ENCODE measurements at regions not wholly inside any gene's neighbourhood (a gene's known extent, or its start where the extent isn't known, plus 50 kb on each side); places are given as distances from the start of the nearest gene placed in this dataset.

DNA sequence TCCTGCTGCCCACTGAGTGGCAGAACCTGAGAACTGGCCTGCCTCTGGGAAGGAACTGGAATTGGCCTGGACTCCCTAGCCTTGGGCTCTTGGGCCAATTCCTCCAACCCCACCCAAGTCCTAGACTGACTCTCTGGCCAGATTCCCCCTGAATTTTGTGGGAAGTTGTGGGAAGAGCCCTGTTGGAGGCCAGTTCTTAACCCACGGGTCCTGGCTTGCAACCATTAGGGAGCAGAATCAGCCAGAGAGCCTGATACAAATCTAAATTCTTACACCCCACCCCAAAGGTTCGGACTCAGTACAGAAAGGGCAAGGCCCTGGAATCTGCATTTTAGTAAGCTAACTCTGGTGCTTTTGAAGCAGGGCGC lies 125.3 kb upstream of the SLC25A48 start:
- no peak for DNase-seq (ENCODE audit: insufficient read length, low spot score, missing footprints)
- Histone ChIP-seq H3K36me3 (ENCODE audit: insufficient read depth, low read length) (no peaks in the 10 kb centered on the region), H3K9me3 (ENCODE audit: low read depth, low read length) (no peaks in the 10 kb centered on the region), H3K27ac (ENCODE audit: low read depth, low read length) (no peak overlapping the region), H3K27me3 (ENCODE audit: insufficient read depth, low read length) (peaks cover 41% of the 10 kb centered on the region), H3K4me1 (ENCODE audit: insufficient read depth, low read length) (no peaks in the 10 kb centered on the region), H4K20me1 (ENCODE audit: insufficient read depth, low read length) (no peaks in the 10 kb centered on the region), H3K79me2 (ENCODE audit: insufficient read depth, low read length) (no peaks in the 10 kb centered on the region), H3K4me3 (ENCODE audit: insufficient read depth, low read length) (no peak overlapping the region), H2AFZ (ENCODE audit: low read length) (no peak overlapping the region), H3K4me2 (ENCODE audit: insufficient read depth, low read length) (no peak overlapping the region)
- TF ChIP-seq, protein P1, sequence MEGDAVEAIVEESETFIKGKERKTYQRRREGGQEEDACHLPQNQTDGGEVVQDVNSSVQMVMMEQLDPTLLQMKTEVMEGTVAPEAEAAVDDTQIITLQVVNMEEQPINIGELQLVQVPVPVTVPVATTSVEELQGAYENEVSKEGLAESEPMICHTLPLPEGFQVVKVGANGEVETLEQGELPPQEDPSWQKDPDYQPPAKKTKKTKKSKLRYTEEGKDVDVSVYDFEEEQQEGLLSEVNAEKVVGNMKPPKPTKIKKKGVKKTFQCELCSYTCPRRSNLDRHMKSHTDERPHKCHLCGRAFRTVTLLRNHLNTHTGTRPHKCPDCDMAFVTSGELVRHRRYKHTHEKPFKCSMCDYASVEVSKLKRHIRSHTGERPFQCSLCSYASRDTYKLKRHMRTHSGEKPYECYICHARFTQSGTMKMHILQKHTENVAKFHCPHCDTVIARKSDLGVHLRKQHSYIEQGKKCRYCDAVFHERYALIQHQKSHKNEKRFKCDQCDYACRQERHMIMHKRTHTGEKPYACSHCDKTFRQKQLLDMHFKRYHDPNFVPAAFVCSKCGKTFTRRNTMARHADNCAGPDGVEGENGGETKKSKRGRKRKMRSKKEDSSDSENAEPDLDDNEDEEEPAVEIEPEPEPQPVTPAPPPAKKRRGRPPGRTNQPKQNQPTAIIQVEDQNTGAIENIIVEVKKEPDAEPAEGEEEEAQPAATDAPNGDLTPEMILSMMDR (IDR thresholded peaks at IDR 0.05; ENCODE audit: extremely low read depth, low read depth, low read length), result no peak

GRCh38 chr5:135708481-135709207 lies 125.8 kb upstream of the SLC25A48 start:
- TF ChIP-seq, protein P1 (IDR thresholded peaks at IDR 0.05; ENCODE audit: extremely low read depth, low read depth, low read length), result no peak
- Histone ChIP-seq H3K4me2 (ENCODE audit: insufficient read depth, low read length) (no peak overlapping the region), H3K4me1 (ENCODE audit: insufficient read depth, low read length) (no peaks in the 10 kb centered on the region), H3K4me3 (ENCODE audit: insufficient read depth, low read length) (no peak overlapping the region), H2AFZ (ENCODE audit: low read length) (no peak overlapping the region), H3K9me3 (ENCODE audit: low read depth, low read length) (no peaks in the 10 kb centered on the region), H3K36me3 (ENCODE audit: insufficient read depth, low read length) (no peaks in the 10 kb centered on the region), H4K20me1 (ENCODE audit: insufficient read depth, low read length) (no peaks in the 10 kb centered on the region), H3K27me3 (ENCODE audit: insufficient read depth, low read length) (peaks cover 35% of the 10 kb centered on the region), H3K79me2 (ENCODE audit: insufficient read depth, low read length) (no peaks in the 10 kb centered on the region), H3K27ac (ENCODE audit: low read depth, low read length) (no peak overlapping the region)
- DNase-seq (ENCODE audit: insufficient read length, low spot score, missing footprints), result no peak

GRCh38 chr5:135707302-135707701 lies 127.2 kb upstream of the SLC25A48 start:
- H3K9me3 ChIP-seq (ENCODE audit: low read depth, low read length), result no peaks in the 10 kb centered on the region
- no peaks in the 10 kb centered on the region for H3K79me2 ChIP-seq (ENCODE audit: insufficient read depth, low read length)
- H3K27me3 ChIP-seq (ENCODE audit: insufficient read depth, low read length), result peaks cover 23% of the 10 kb centered on the region
- no peaks in the 10 kb centered on the region for H3K4me1 ChIP-seq (ENCODE audit: insufficient read depth, low read length)
- no peak overlapping the region for H3K4me2 ChIP-seq (ENCODE audit: insufficient read depth, low read length)
- no peaks in the 10 kb centered on the region for H4K20me1 ChIP-seq (ENCODE audit: insufficient read depth, low read length)
- no peak overlapping the region for H2AFZ ChIP-seq (ENCODE audit: low read length)
- DNase-seq (ENCODE audit: insufficient read length, low spot score, missing footprints), result no peak
- H3K4me3 ChIP-seq (ENCODE audit: insufficient read depth, low read length), result no peak overlapping the region
- H3K27ac ChIP-seq (ENCODE audit: low read depth, low read length), result no peak overlapping the region
- H3K36me3 ChIP-seq (ENCODE audit: insufficient read depth, low read length), result no peaks in the 10 kb centered on the region
- TF ChIP-seq, protein P1 (IDR thresholded peaks at IDR 0.05; ENCODE audit: extremely low read depth, low read depth, low read length), result no peak

GRCh38 chr5:135706893-135707292 lies 127.6 kb upstream of the SLC25A48 start:
- Histone ChIP-seq H3K79me2 (ENCODE audit: insufficient read depth, low read length) (no peaks in the 10 kb centered on the region), H3K27me3 (ENCODE audit: insufficient read depth, low read length) (peaks cover 22% of the 10 kb centered on the region), H4K20me1 (ENCODE audit: insufficient read depth, low read length) (no peaks in the 10 kb centered on the region), H3K9me3 (ENCODE audit: low read depth, low read length) (no peaks in the 10 kb centered on the region), H3K4me2 (ENCODE audit: insufficient read depth, low read length) (no peak overlapping the region), H3K27ac (ENCODE audit: low read depth, low read length) (no peak overlapping the region), H3K4me1 (ENCODE audit: insufficient read depth, low read length) (no peaks in the 10 kb centered on the region), H2AFZ (ENCODE audit: low read length) (no peak overlapping the region), H3K4me3 (ENCODE audit: insufficient read depth, low read length) (no peak overlapping the region), H3K36me3 (ENCODE audit: insufficient read depth, low read length) (no peaks in the 10 kb centered on the region)
- TF ChIP-seq, protein P1 (IDR thresholded peaks at IDR 0.05; ENCODE audit: extremely low read depth, low read depth, low read length), result no peak
- DNase-seq (ENCODE audit: insufficient read length, low spot score, missing footprints), result no peak
